Left colon (tissue), 2 donors: ENCODE measurements at regions not wholly inside any gene's neighbourhood (a gene's known extent, or its start where the extent isn't known, plus 50 kb on each side); places are given as distances from the start of the nearest gene placed in this dataset.

ENCODE experiments used
- ATAC-seq: fragments of 200-7000 bp; cut with Tn5 transposase; one replicate; pipeline ENCODE4 v1.9.1; 2020; ENCODE audit warnings: mild to moderate bottlenecking, moderate library complexity
- DNase-seq, 2 donors: peaks; one replicate each; pipeline ENCODE4 v3.0.0-alpha.2; 2020
- intact Hi-C, 2 donors: fragments of 100-400 bp; cut with DNase I in 1 of 2; cut with micrococcal nuclease in 1 of 2; formaldehyde crosslinking; loops; one replicate each; pipeline versions ENCODE4 v1.11.2 to v1.14.0; 2022; cut with DNase I, micrococcal nuclease
- donor health status: DM: no; HTN: no; CAD: no.
- donor health status: DM: yes; HTN: yes; CAD: no.

- ATAC-seq = no peak
- DNase-seq = no peak
- intact Hi-C loops = no loop called here
Observed at GRCh38 chr22:49051491-49052022, 776.1 kb downstream of the BRD1 start.

GRCh38 chr22:49049691-49050090 lies 778.0 kb downstream of the BRD1 start:
- no peak for ATAC-seq
- intact Hi-C loops = no loop called here
- no peak for DNase-seq

GRCh38 chr22:49048591-49048990 lies 779.1 kb downstream of the BRD1 start:
- DNase-seq = no peak
- intact Hi-C loops = no loop called here
- no peak for ATAC-seq

GRCh38 chr22:49047447-49047846 lies 780.2 kb downstream of the BRD1 start:
- DNase-seq (no peak), ATAC-seq (no peak)
- intact Hi-C loops = no loop called here

GRCh38 chr22:49046546-49047361 lies 780.9 kb downstream of the BRD1 start:
- intact Hi-C loops = no loop called here
- DNase-seq (peak; percentile 10 to 32), ATAC-seq (peak; percentile 50)

- intact Hi-C loops = no loop called here
- ATAC-seq = no peak
Observed at GRCh38 chr22:49046000-49046545, 781.6 kb downstream of the BRD1 start.

GRCh38 chr22:49045276-49045675 lies 782.4 kb downstream of the BRD1 start:
- intact Hi-C loops = no loop called here
- DNase-seq (no peak), ATAC-seq (no peak)

More at GRCh38 chr22:49046000-49046545, 781.6 kb downstream of the BRD1 start:
- peak in 1 of 2 donors; percentile 9 for DNase-seq

- ATAC-seq (no peak), DNase-seq (peak in 1 of 2 donors; percentile 25)
- intact Hi-C loops = no loop called here
Observed at GRCh38 chr22:49044776-49045175, 782.9 kb downstream of the BRD1 start.

- intact Hi-C loops = no loop called here
- ATAC-seq = no peak
- peak in 1 of 2 donors; percentile 10 for DNase-seq
Observed at GRCh38 chr22:49044091-49044490, 783.6 kb downstream of the BRD1 start.

- DNase-seq (peak in 1 of 2 donors; percentile 5), ATAC-seq (no peak)
- intact Hi-C loops = no loop called here
Observed at GRCh38 chr22:49042877-49043859, 784.5 kb downstream of the BRD1 start.

- DNase-seq (no peak), ATAC-seq (no peak)
- intact Hi-C loops = no loop called here
Observed at GRCh38 chr22:49042066-49042465, 785.6 kb downstream of the BRD1 start.

- DNase-seq = no peak
- ATAC-seq = no peak
- intact Hi-C loops = no loop called here
Observed at GRCh38 chr22:49040754-49041467, 786.8 kb downstream of the BRD1 start.

GRCh38 chr22:49040111-49040510 lies 787.6 kb downstream of the BRD1 start:
- ATAC-seq (no peak), DNase-seq (no peak)
- intact Hi-C loops = no loop called here

GRCh38 chr22:49039625-49040024 lies 788.0 kb downstream of the BRD1 start:
- intact Hi-C loops = no loop called here
- no peak for ATAC-seq
- DNase-seq = no peak

- intact Hi-C loops = no loop called here
- DNase-seq (no peak), ATAC-seq (no peak)
Observed at GRCh38 chr22:49037701-49038245, 789.9 kb downstream of the BRD1 start.

GRCh38 chr22:49036513-49036912 lies 791.2 kb downstream of the BRD1 start:
- DNase-seq (no peak), ATAC-seq (no peak)
- intact Hi-C loops = no loop called here

GRCh38 chr22:49035818-49036457 lies 791.7 kb downstream of the BRD1 start:
- ATAC-seq = no peak
- DNase-seq = no peak
- intact Hi-C loops = no loop called here
